Testis (tissue), 2 donors: ENCODE measurements at regions not wholly inside any gene's neighbourhood (a gene's known extent, or its start where the extent isn't known, plus 50 kb on each side); places are given as distances from the start of the nearest gene placed in this dataset.
"Not testable (repeated sequence)": the region's sequence is repeated elsewhere in the genome, so short reads cannot be mapped to it uniquely, and the experiment has no call there.

Source experiments
- POLR2A ChIP-seq: fragments of 450-650 bp; IDR thresholded peaks from one replicate; pipeline ENCODE4 v1.6.1; 2017; ENCODE audit warnings: antibody characterized with exemption, mild to moderate bottlenecking, moderate library complexity
- TF ChIP-seq, protein P1 (sequence below), 3 experiments: fragments of 450-650 bp in 2 of 3; fragments of 200-600 bp in 1 of 3; sonication (generic) in 1 of 3; IDR thresholded peaks; one replicate each; pipeline ENCODE4 v1.5.1; 2016 to 2019; ENCODE audit warnings: antibody characterized with exemption in 3 of 3, mild to moderate bottlenecking in 2 of 3, moderate library complexity in 1 of 3

GRCh38 chr7:63636585-63636984 lies 362.1 kb upstream of the ZNF722 start:
- TF ChIP-seq, protein P1, sequence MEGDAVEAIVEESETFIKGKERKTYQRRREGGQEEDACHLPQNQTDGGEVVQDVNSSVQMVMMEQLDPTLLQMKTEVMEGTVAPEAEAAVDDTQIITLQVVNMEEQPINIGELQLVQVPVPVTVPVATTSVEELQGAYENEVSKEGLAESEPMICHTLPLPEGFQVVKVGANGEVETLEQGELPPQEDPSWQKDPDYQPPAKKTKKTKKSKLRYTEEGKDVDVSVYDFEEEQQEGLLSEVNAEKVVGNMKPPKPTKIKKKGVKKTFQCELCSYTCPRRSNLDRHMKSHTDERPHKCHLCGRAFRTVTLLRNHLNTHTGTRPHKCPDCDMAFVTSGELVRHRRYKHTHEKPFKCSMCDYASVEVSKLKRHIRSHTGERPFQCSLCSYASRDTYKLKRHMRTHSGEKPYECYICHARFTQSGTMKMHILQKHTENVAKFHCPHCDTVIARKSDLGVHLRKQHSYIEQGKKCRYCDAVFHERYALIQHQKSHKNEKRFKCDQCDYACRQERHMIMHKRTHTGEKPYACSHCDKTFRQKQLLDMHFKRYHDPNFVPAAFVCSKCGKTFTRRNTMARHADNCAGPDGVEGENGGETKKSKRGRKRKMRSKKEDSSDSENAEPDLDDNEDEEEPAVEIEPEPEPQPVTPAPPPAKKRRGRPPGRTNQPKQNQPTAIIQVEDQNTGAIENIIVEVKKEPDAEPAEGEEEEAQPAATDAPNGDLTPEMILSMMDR (IDR thresholded peaks at IDR 0.05) = not testable (repeated sequence)
- not testable (repeated sequence) for TF ChIP-seq POLR2A
